CD14-positive monocyte (primary cell): ENCODE measurements at regions not wholly inside any gene's neighbourhood (a gene's known extent, or its start where the extent isn't known, plus 50 kb on each side); places are given as distances from the start of the nearest gene placed in this dataset.

ENCODE experiments used
- DNase-seq, 3 donors: peaks; one replicate each; pipeline ENCODE4 v3.0.0-alpha.2; 2011 to 2022
- H2AFZ ChIP-seq: 2 replicates; pipeline ENCODE4 v1.6.0; 2012; ENCODE audit warnings: mild to moderate bottlenecking, low read depth, low read length, inconsistent platforms; ENCODE audit not compliant: insufficient read depth, poor library complexity, severe bottlenecking
- H3K27ac ChIP-seq, 2 donors: 1 replicate in 1 of 2; 2 replicates in 1 of 2; pipeline ENCODE4 v1.5.1; 2012 to 2013; ENCODE audit warnings: low read length in 2 of 2, control low read depth in 1 of 2, inconsistent platforms in 1 of 2, low read depth in 1 of 2, mild to moderate bottlenecking in 1 of 2
- H3K27me3 ChIP-seq, 2 donors: one replicate each; pipeline versions ENCODE4 v1.6.0 to v1.6.1; 2011 to 2013; ENCODE audit warnings: low read length in 2 of 2; ENCODE audit not compliant: control insufficient read depth in 2 of 2, insufficient read depth in 2 of 2
- H3K36me3 ChIP-seq, 2 donors: replicated peaks in 1 of 2; 1 replicate in 1 of 2; 2 replicates in 1 of 2; pipeline versions ENCODE4 v1.5.1 to v1.6.1; 2012 to 2013; ENCODE audit warnings: low read length in 2 of 2, control low read depth in 1 of 2, inconsistent platforms in 1 of 2, mild to moderate bottlenecking in 1 of 2; ENCODE audit not compliant: insufficient read depth in 2 of 2, control insufficient read depth in 1 of 2
- H3K4me1 ChIP-seq, 2 donors: 1 replicate in 1 of 2; 2 replicates in 1 of 2; pipeline versions ENCODE4 v1.5.1 to v1.6.1; 2012 to 2013; ENCODE audit warnings: low read length in 2 of 2, control low read depth in 1 of 2, inconsistent platforms in 1 of 2, mild to moderate bottlenecking in 1 of 2, moderate library complexity in 1 of 2; ENCODE audit not compliant: insufficient read depth in 2 of 2, control insufficient read depth in 1 of 2
- H3K4me2 ChIP-seq: replicated peaks from 2 replicates; pipeline ENCODE3; 2012; ENCODE audit warnings: low read length, moderate library complexity, mild to moderate bottlenecking; ENCODE audit not compliant: poor library complexity, severe bottlenecking; ENCODE audit errors: extremely low read depth
- H3K4me3 ChIP-seq, 3 experiments: fragments of 200-600 bp in 1 of 3; sonication (generic) in 1 of 3; replicated peaks in 1 of 3; 1 replicate in 2 of 3; 2 replicates in 1 of 3; pipeline ENCODE4 v1.5.1; 2011 to 2013; ENCODE audit warnings: low read length in 3 of 3, mild to moderate bottlenecking in 3 of 3, control low read depth in 2 of 3, low read depth in 2 of 3, inconsistent platforms in 1 of 3, moderate library complexity in 1 of 3
- H3K79me2 ChIP-seq: 2 replicates; pipeline ENCODE4 v1.6.0; 2012; ENCODE audit warnings: mild to moderate bottlenecking, control low read depth, inconsistent platforms, low read length, moderate library complexity; ENCODE audit not compliant: insufficient read depth
- H3K9ac ChIP-seq: 2 replicates; pipeline ENCODE4 v1.6.0; 2017; ENCODE audit warnings: low read length, mild to moderate bottlenecking; ENCODE audit not compliant: insufficient read depth, poor library complexity, severe bottlenecking
- H3K9me3 ChIP-seq, 2 donors: replicated peaks in 1 of 2; 1 replicate in 1 of 2; 2 replicates in 1 of 2; pipeline versions ENCODE4 v1.5.1 to v1.6.1; 2012 to 2013; ENCODE audit warnings: low read length in 2 of 2, control low read depth in 1 of 2; ENCODE audit not compliant: control insufficient read depth in 1 of 2, insufficient read depth in 1 of 2
- H4K20me1 ChIP-seq: 2 replicates; pipeline ENCODE4 v1.6.0; 2012; ENCODE audit warnings: mild to moderate bottlenecking, low read length, control low read depth, moderate library complexity; ENCODE audit not compliant: insufficient read depth
- H3K27ac Mint-ChIP-seq, 7 donors: one replicate each; pipeline ENCODE4 v1.8.0; 2020; ENCODE audit warnings: mild to moderate bottlenecking in 7 of 7, mixed read lengths in 7 of 7, moderate library complexity in 6 of 7, inconsistent platforms in 2 of 7
- H3K27me3 Mint-ChIP-seq, 3 donors: one replicate each; pipeline ENCODE4 v1.8.0; 2021 to 2022; ENCODE audit warnings: low read depth in 3 of 3, mild to moderate bottlenecking in 3 of 3, mixed read lengths in 3 of 3, moderate library complexity in 3 of 3, inconsistent platforms in 1 of 3
- H3K36me3 Mint-ChIP-seq, 2 donors: one replicate each; pipeline ENCODE4 v1.8.0; 2020; ENCODE audit warnings: mixed read lengths in 2 of 2, inconsistent platforms in 1 of 2, mild to moderate bottlenecking in 1 of 2
- H3K4me1 Mint-ChIP-seq: one replicate; pipeline ENCODE4 v1.8.0; 2020; ENCODE audit warnings: mild to moderate bottlenecking, mixed read lengths
- H3K4me3 Mint-ChIP-seq, 2 donors: one replicate each; pipeline ENCODE4 v1.8.0; 2020; ENCODE audit warnings: mild to moderate bottlenecking in 2 of 2, mixed read lengths in 2 of 2, moderate library complexity in 1 of 2
- H3K9me3 Mint-ChIP-seq, 7 donors: one replicate each; pipeline ENCODE4 v1.8.0; 2020 to 2022; ENCODE audit warnings: mixed read lengths in 7 of 7, mild to moderate bottlenecking in 6 of 7, moderate library complexity in 6 of 7, inconsistent platforms in 2 of 7
- WGBS: methylation state at CpG from one replicate; pipeline ENCODE4 v1.1.5; 2013; ENCODE audit warnings: missing lambda C conversion rate; ENCODE audit not compliant: insufficient coverage; 5-methylcytosine and 5-hydroxymethylcytosine counted together
- intact Hi-C, 2 donors: fragments of 100-400 bp; cut with micrococcal nuclease; formaldehyde crosslinking; loops; one replicate each; pipeline versions ENCODE4 v1.15.0 to v1.15.1; 2023
- TF ChIP-seq, protein P1 (sequence below): fragments of 200-600 bp; IDR thresholded peaks from one replicate; pipeline ENCODE4 v1.8.0; 2022; ENCODE audit warnings: antibody characterized with exemption, mild to moderate bottlenecking

DNA sequence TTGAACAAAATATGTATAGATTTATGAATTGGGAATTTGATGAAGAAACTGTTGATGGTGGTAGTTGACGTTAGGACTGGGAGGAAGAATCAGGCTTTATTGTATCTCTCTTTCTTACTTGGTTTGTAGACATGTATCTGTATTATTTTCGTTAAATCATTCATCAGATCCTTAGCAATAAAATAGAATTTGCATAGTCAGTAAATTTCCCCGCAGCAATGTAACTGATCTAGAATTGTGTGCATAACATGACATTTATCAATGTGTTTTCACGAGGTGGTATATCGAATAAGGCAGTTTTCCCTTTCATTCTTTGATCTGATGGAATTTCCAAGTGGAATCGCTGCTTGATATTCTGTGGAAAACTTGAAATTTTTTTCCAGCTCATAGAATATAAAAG is 308.8 kb downstream of the SPRY1 start:
- TF ChIP-seq, protein P1, sequence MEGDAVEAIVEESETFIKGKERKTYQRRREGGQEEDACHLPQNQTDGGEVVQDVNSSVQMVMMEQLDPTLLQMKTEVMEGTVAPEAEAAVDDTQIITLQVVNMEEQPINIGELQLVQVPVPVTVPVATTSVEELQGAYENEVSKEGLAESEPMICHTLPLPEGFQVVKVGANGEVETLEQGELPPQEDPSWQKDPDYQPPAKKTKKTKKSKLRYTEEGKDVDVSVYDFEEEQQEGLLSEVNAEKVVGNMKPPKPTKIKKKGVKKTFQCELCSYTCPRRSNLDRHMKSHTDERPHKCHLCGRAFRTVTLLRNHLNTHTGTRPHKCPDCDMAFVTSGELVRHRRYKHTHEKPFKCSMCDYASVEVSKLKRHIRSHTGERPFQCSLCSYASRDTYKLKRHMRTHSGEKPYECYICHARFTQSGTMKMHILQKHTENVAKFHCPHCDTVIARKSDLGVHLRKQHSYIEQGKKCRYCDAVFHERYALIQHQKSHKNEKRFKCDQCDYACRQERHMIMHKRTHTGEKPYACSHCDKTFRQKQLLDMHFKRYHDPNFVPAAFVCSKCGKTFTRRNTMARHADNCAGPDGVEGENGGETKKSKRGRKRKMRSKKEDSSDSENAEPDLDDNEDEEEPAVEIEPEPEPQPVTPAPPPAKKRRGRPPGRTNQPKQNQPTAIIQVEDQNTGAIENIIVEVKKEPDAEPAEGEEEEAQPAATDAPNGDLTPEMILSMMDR = no peak
- H3K9me3 Mint-ChIP-seq = peaks cover 9 to 19% (median 14%) of the 10 kb centered on the region in 7 donors
- H3K36me3 ChIP-seq = no peaks in the 10 kb centered on the region
- H3K36me3 Mint-ChIP-seq = no peaks in the 10 kb centered on the region
- no peak overlapping the region for H2AFZ ChIP-seq
- no peaks in the 10 kb centered on the region for H3K4me1 Mint-ChIP-seq
- no peak overlapping the region for H3K27ac ChIP-seq
- intact Hi-C loops = no loop called here
- DNase-seq = no peak
- no peaks in the 10 kb centered on the region for H4K20me1 ChIP-seq
- no peak overlapping the region for H3K9ac ChIP-seq
- no peaks in the 10 kb centered on the region for H3K27me3 Mint-ChIP-seq
- H3K4me1 ChIP-seq = no peaks in the 10 kb centered on the region
- H3K9me3 ChIP-seq = peaks cover 13 to 14% of the 10 kb centered on the region in 2 donors
- no peak overlapping the region for H3K27ac Mint-ChIP-seq
- H3K79me2 ChIP-seq = no peaks in the 10 kb centered on the region
- no peaks in the 10 kb centered on the region for H3K27me3 ChIP-seq
- WGBS = no CpG with 5 or more reads among the region's 6 CpGs
- H3K4me3 ChIP-seq = no peak overlapping the region
- no peak overlapping the region for H3K4me3 Mint-ChIP-seq
- no peak overlapping the region for H3K4me2 ChIP-seq

DNA sequence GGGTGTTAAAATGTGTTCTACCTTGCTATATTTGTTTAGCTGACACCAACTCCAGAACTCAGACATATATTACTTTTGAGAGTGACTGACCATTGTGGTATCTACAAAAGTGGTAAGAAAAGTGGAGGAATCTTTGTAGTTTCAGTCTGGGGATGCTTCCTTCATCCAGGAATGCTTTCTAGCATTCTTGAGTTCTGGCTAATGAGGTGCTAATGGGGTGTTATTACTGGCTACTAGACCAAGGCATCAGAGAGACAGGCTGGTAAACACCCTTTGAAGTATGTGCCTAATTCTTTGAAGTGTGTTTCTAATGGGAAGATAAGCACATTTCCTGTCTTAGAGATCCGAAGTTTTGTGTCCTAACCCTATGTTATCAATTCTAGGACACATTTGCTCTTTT is 310.4 kb downstream of the SPRY1 start:
- H3K4me1 Mint-ChIP-seq = no peaks in the 10 kb centered on the region
- Histone ChIP-seq H3K4me3 (no peak overlapping the region), H2AFZ (no peak overlapping the region), H3K9ac (no peak overlapping the region), H3K27me3 (no peaks in the 10 kb centered on the region), H3K4me2 (no peak overlapping the region), H3K4me1 (no peaks in the 10 kb centered on the region), H3K36me3 (no peaks in the 10 kb centered on the region), H4K20me1 (no peaks in the 10 kb centered on the region), H3K9me3 (peaks cover 13 to 14% of the 10 kb centered on the region in 2 donors), H3K79me2 (no peaks in the 10 kb centered on the region), H3K27ac (no peak overlapping the region)
- no peaks in the 10 kb centered on the region for H3K27me3 Mint-ChIP-seq
- no peak overlapping the region for H3K4me3 Mint-ChIP-seq
- no peak for DNase-seq
- intact Hi-C loops = no loop called here
- peaks cover 12 to 19% (median 14%) of the 10 kb centered on the region in 7 donors for H3K9me3 Mint-ChIP-seq
- no peaks in the 10 kb centered on the region for H3K36me3 Mint-ChIP-seq
- no CpG with 5 or more reads among the region's 1 CpG for WGBS
- TF ChIP-seq, protein P1 = no peak
- H3K27ac Mint-ChIP-seq = no peak overlapping the region
